ENCODE measurements at regions not wholly inside any gene's neighbourhood (a gene's known extent, or its start where the extent isn't known, plus 50 kb on each side); places are given as distances from the start of the nearest gene placed in this dataset.

DNA sequence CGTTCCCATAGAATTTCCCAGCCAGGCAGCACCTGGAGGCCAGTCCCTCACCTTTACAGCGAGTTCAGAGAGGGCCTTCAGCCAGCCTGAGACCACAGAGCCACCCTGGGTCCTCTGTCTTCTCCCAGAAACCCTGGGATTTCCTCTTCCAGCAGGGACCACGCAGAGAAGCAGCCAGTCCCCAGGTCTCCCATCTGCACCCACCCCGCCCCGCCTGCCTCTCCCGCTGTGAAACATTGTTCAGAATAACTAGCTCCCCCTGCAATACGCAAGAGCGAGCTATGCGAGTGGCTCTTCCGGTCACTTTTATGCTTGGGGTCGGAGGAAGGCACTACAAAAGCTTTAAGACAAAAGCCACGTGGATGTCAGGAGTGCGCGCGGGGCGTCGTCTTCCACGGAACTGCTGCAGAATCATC is 77.8 kb downstream of the SERPINA3 start:
- Mint-ChIP-seq H3K27me3 (ENCODE audit: insufficient read depth, low read depth) (peaks cover 13% of the 10 kb centered on the region), H3K36me3 (no peaks in the 10 kb centered on the region), H3K27ac (no peak overlapping the region), H3K9me3 (no peaks in the 10 kb centered on the region), H3K4me1 (peaks cover 16% of the 10 kb centered on the region), H3K4me3 (peak overlapping the region; percentile 50)
- no peaks in the 10 kb centered on the region for H4K20me1 ChIP-seq (ENCODE audit: low read depth)
- peaks cover 31% of the 10 kb centered on the region for H3K27me3 ChIP-seq
- peak; percentile 27 for DNase-seq (ENCODE audit: low spot score)
- no peaks in the 10 kb centered on the region for H3K36me3 ChIP-seq
- peak overlapping the region; percentile 59 for H3K4me2 ChIP-seq
- no peak overlapping the region for H3K9ac ChIP-seq
- peak overlapping the region; percentile 27 for H2AFZ ChIP-seq (replicated peaks)
- no peaks in the 10 kb centered on the region for H3K79me2 ChIP-seq (ENCODE audit: low read depth)
- no peak overlapping the region for H3K4me3 ChIP-seq
- H3F3A ChIP-seq (ENCODE audit: low read depth) = peaks cover 6% of the 10 kb centered on the region
- no peak overlapping the region for H3K27ac ChIP-seq
- TF ChIP-seq EZH2 (IDR thresholded peaks at IDR 0.05) (no peak), EZH2phosphoT487 (IDR thresholded peaks at IDR 0.05) (no peak)
- TF ChIP-seq, protein P1, sequence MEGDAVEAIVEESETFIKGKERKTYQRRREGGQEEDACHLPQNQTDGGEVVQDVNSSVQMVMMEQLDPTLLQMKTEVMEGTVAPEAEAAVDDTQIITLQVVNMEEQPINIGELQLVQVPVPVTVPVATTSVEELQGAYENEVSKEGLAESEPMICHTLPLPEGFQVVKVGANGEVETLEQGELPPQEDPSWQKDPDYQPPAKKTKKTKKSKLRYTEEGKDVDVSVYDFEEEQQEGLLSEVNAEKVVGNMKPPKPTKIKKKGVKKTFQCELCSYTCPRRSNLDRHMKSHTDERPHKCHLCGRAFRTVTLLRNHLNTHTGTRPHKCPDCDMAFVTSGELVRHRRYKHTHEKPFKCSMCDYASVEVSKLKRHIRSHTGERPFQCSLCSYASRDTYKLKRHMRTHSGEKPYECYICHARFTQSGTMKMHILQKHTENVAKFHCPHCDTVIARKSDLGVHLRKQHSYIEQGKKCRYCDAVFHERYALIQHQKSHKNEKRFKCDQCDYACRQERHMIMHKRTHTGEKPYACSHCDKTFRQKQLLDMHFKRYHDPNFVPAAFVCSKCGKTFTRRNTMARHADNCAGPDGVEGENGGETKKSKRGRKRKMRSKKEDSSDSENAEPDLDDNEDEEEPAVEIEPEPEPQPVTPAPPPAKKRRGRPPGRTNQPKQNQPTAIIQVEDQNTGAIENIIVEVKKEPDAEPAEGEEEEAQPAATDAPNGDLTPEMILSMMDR (IDR thresholded peaks at IDR 0.05) = no peak
- no peaks in the 10 kb centered on the region for H3K9me3 ChIP-seq (ENCODE audit: low read depth)
- peaks cover 15% of the 10 kb centered on the region for H3K4me1 ChIP-seq

DNA sequence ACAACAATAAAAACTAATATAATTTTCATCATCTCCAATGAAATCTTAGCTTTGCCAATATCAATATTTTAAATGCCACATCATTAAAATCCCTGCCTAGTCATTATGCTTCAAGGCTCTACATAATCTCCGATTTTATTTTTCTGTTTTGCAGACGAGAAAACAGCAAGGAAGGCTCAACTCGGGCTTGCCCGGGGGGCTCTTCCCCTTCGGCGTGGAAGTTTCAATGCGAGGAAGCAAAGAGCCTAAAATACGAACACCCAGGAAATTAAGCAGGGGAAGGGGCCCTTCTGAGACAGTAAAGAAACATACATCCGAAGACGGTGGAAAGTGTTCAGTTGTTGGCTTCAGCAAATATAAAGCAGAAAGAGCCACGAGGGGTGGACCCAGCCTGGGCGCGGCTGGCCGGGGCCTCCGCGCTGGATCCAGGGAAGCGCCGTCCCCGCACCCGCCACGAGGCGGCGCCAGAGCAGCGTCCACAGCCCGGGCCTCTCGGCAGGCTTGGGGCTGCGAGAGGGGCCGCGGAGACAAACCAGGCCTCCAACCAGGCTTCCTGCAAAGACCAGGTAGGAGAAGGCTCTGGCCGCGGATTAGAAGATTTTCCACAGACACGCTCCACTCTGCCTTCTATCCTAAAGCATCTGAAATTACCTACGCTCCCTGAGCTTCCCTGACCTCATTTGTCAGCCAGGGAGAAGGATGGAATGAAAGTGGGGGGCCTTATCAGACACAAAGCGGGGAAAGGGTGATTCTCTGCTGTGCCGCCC is 77.2 kb downstream of the SERPINA3 start:
- Histone ChIP-seq H3F3A (ENCODE audit: low read depth) (peaks cover 2% of the 10 kb centered on the region), H3K27ac (no peak overlapping the region), H4K20me1 (ENCODE audit: low read depth) (no peaks in the 10 kb centered on the region), H3K27me3 (peaks cover 31% of the 10 kb centered on the region), H3K4me3 (no peak overlapping the region), H2AFZ (replicated peaks) (peak overlapping the region; percentile 27), H3K4me1 (peaks cover 12% of the 10 kb centered on the region), H3K4me2 (peak overlapping the region; percentile 60), H3K9ac (no peak overlapping the region), H3K79me2 (ENCODE audit: low read depth) (no peaks in the 10 kb centered on the region), H3K9me3 (ENCODE audit: low read depth) (no peaks in the 10 kb centered on the region), H3K36me3 (no peaks in the 10 kb centered on the region)
- Mint-ChIP-seq H3K36me3 (no peaks in the 10 kb centered on the region), H3K4me3 (no peak overlapping the region), H3K27ac (no peak overlapping the region), H3K4me1 (peaks cover 12% of the 10 kb centered on the region), H3K9me3 (no peaks in the 10 kb centered on the region), H3K27me3 (ENCODE audit: insufficient read depth, low read depth) (peaks cover 13% of the 10 kb centered on the region)
- TF ChIP-seq, protein P1 (IDR thresholded peaks at IDR 0.05) = peak; percentile 94
- no peak for TF ChIP-seq EZH2phosphoT487 (IDR thresholded peaks at IDR 0.05)
- peak; percentile 86 for DNase-seq (ENCODE audit: low spot score)

DNA sequence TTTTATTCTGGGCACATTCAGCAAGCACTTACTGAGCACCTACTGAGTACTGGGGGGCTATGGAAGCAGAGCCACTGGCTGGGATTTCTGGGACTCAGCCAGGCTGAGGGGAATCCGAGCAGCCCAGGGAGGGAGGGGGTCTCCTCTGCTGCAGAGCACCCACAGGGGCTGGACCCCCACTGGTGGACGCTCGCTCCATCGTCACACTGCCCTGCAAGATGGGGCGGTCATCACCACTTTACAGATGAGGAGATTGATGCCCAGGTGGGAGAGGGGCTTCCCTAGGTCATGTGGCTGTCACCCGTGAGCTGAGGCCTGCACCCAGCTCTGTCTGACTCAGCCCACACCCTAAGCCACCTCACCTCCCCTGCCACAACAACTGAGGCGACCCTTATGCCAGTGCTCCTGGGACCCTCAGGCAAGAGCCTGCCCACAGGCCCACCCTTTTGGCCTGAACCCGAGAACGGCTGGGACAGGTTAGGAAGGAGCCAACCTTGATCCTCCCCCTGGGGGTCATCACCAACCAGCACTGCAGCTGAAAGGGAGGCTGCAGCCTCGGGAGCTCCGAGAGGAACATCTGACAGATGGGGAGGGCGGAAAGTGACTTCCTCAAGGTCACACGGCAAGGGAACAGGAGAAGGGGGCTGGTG is 74.4 kb downstream of the SERPINA3 start:
- TF ChIP-seq EZH2phosphoT487 (IDR thresholded peaks at IDR 0.05) (no peak), EZH2 (IDR thresholded peaks at IDR 0.05) (no peak)
- TF ChIP-seq, protein P1 (IDR thresholded peaks at IDR 0.05) = no peak
- no peak overlapping the region for H3K27ac Mint-ChIP-seq
- Histone ChIP-seq H3K79me2 (ENCODE audit: low read depth) (no peaks in the 10 kb centered on the region), H3K9ac (no peak overlapping the region), H3K27ac (no peak overlapping the region), H3K36me3 (no peaks in the 10 kb centered on the region), H4K20me1 (ENCODE audit: low read depth) (no peaks in the 10 kb centered on the region), H3K9me3 (ENCODE audit: low read depth) (no peaks in the 10 kb centered on the region), H3K27me3 (peaks cover 28% of the 10 kb centered on the region), H3K4me3 (no peak overlapping the region), H3K4me2 (no peak overlapping the region), H3K4me1 (peaks cover 16% of the 10 kb centered on the region), H2AFZ (replicated peaks) (peak overlapping the region; percentile 42), H3F3A (ENCODE audit: low read depth) (peaks cover 8% of the 10 kb centered on the region)
- H3K4me1 Mint-ChIP-seq = peaks cover 23% of the 10 kb centered on the region
- no peak overlapping the region for H3K4me3 Mint-ChIP-seq
- H3K36me3 Mint-ChIP-seq = no peaks in the 10 kb centered on the region
- no peak for DNase-seq (ENCODE audit: low spot score)
- no peaks in the 10 kb centered on the region for H3K9me3 Mint-ChIP-seq
- H3K27me3 Mint-ChIP-seq (ENCODE audit: insufficient read depth, low read depth) = peaks cover 13% of the 10 kb centered on the region

Data from neural progenitor cell (in vitro differentiated cells).